G401 (cell line): ENCODE measurements at regions not wholly inside any gene's neighbourhood (a gene's known extent, or its start where the extent isn't known, plus 50 kb on each side); places are given as distances from the start of the nearest gene placed in this dataset.

Source experiments
- DNase-seq: peaks from one replicate; pipeline ENCODE4 v3.0.0-alpha.2; 2015; ENCODE audit warnings: low spot score
- in situ Hi-C: cut with HindIII; loops from 2 replicates; pipeline ENCODE4 v1.10.0; 2016; ENCODE audit warnings: low sequenced_read_pairs, mixed read lengths

- in situ Hi-C loops = no loop called here
- DNase-seq = no peak
Measured at GRCh38 chr5:17690473-17690872, 56.2 kb downstream of the TAF11L14 start.

GRCh38 chr5:17691762-17692161 is 57.5 kb downstream of the TAF11L14 start:
- no peak for DNase-seq
- in situ Hi-C loops = no loop called here

- DNase-seq = no peak
- in situ Hi-C loops = no loop called here
Measured at GRCh38 chr5:17694371-17694770, 60.1 kb downstream of the TAF11L14 start.

GRCh38 chr5:17694914-17695313 is 60.7 kb downstream of the TAF11L14 start:
- in situ Hi-C loops = no loop called here
- DNase-seq = no peak

GRCh38 chr5:17696627-17697026 is 62.4 kb downstream of the TAF11L14 start:
- no peak for DNase-seq
- in situ Hi-C loops = no loop called here

- in situ Hi-C loops = no loop called here
- DNase-seq = no peak
Measured at GRCh38 chr5:17697671-17698070, 63.4 kb downstream of the TAF11L14 start.

- in situ Hi-C loops = no loop called here
- DNase-seq = no peak
Measured at GRCh38 chr5:17709011-17709710, 74.9 kb downstream of the TAF11L14 start.

GRCh38 chr5:17713301-17713700 is 79.0 kb downstream of the TAF11L14 start:
- no peak for DNase-seq
- in situ Hi-C loops = no loop called here

- in situ Hi-C loops = no loop called here
- DNase-seq = no peak
Measured at GRCh38 chr5:17714186-17714585, 79.9 kb downstream of the TAF11L14 start.

GRCh38 chr5:17719592-17719991 is 85.3 kb downstream of the TAF11L14 start:
- DNase-seq = no peak

GRCh38 chr5:17720071-17720470 is 85.8 kb downstream of the TAF11L14 start:
- in situ Hi-C loops = no loop called here
- DNase-seq = no peak

More at GRCh38 chr5:17719592-17719991, 85.3 kb downstream of the TAF11L14 start:
- in situ Hi-C loops = no loop called here

- DNase-seq = no peak
- in situ Hi-C loops = no loop called here
Measured at GRCh38 chr5:17723876-17724275, 89.6 kb downstream of the TAF11L14 start.

- in situ Hi-C loops = no loop called here
- DNase-seq = no peak
Measured at GRCh38 chr5:17727098-17727497, 92.8 kb downstream of the TAF11L14 start.

GRCh38 chr5:17730421-17730820 is 96.2 kb downstream of the TAF11L14 start:
- in situ Hi-C loops = no loop called here
- no peak for DNase-seq

GRCh38 chr5:17732351-17732923 is 98.2 kb downstream of the TAF11L14 start:
- in situ Hi-C loops = no loop called here
- no peak for DNase-seq

GRCh38 chr5:17734011-17734410 is 99.8 kb downstream of the TAF11L14 start:
- no peak for DNase-seq
- in situ Hi-C loops = no loop called here

GRCh38 chr5:17735761-17736160 is 101.5 kb downstream of the TAF11L14 start:
- in situ Hi-C loops = no loop called here
- DNase-seq = no peak

- in situ Hi-C loops = no loop called here
- DNase-seq = no peak
Measured at GRCh38 chr5:17737092-17737491, 102.8 kb downstream of the TAF11L14 start.

- in situ Hi-C loops = no loop called here
- no peak for DNase-seq
Measured at GRCh38 chr5:17738446-17738845, 104.2 kb downstream of the TAF11L14 start.

- in situ Hi-C loops = no loop called here
- no peak for DNase-seq
Measured at GRCh38 chr5:17743580-17744435, 109.5 kb downstream of the TAF11L14 start.
